SK-N-SH (cell line): ENCODE measurements at regions not wholly inside any gene's neighbourhood (a gene's known extent, or its start where the extent isn't known, plus 50 kb on each side); places are given as distances from the start of the nearest gene placed in this dataset.

Experiments used
- EP300 ChIP-seq, 2 experiments: IDR thresholded peaks; 2 replicates each; pipeline versions ENCODE4 v1.4.0 to v1.6.1; 2012; ENCODE audit warnings: borderline replicate concordance in 1 of 2, low read depth in 1 of 2, low read length in 1 of 2
- JUND ChIP-seq: IDR thresholded peaks from 2 replicates; pipeline ENCODE4 v1.4.0; 2012
- RAD21 ChIP-seq: IDR thresholded peaks from 2 replicates; pipeline ENCODE4 v1.6.1; 2012; ENCODE audit warnings: mild to moderate bottlenecking, low read length
- RFX5 ChIP-seq: IDR thresholded peaks from 2 replicates; pipeline ENCODE4 v1.6.1; 2012; ENCODE audit warnings: mild to moderate bottlenecking, improper control_type of control experiment, low read length
- TEAD4 ChIP-seq: IDR thresholded peaks from 2 replicates; pipeline ENCODE4 v1.4.0; 2012; ENCODE audit warnings: mild to moderate bottlenecking, borderline replicate concordance; ENCODE audit not compliant: insufficient read depth
- TF ChIP-seq, protein P1 (sequence below): fragments of 200-600 bp; sonication (generic); IDR thresholded peaks from 2 replicates; pipeline ENCODE4 v1.6.1; 2017; ENCODE audit warnings: antibody characterized with exemption, mild to moderate bottlenecking, moderate library complexity
- TF ChIP-seq, protein P2 (sequence below): IDR thresholded peaks from 2 replicates; pipeline ENCODE4 v1.4.0; 2012; ENCODE audit warnings: low read depth
- TF ChIP-seq, protein P3 (sequence below): IDR thresholded peaks from 2 replicates; pipeline ENCODE4; 2012

DNA sequence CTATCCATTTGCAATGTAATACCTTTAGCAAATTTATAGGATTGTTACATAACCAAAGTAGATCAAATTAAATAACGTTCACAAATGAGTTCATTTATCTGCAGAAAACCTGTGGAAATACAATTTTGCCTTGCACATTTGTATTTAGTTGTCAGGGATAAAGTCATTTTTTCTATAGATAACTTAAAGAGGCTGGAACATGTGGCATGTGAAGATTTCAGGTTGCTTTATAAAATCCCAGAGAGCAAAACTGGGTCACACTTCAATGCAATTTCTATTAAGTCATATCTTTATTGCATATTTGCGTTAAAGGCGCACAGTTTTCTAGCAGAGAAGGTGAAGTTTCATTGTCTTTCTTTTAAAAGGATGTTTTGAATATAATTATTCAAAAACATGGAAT, 342.4 kb downstream of the USP25 start:
- TF ChIP-seq, protein P1, sequence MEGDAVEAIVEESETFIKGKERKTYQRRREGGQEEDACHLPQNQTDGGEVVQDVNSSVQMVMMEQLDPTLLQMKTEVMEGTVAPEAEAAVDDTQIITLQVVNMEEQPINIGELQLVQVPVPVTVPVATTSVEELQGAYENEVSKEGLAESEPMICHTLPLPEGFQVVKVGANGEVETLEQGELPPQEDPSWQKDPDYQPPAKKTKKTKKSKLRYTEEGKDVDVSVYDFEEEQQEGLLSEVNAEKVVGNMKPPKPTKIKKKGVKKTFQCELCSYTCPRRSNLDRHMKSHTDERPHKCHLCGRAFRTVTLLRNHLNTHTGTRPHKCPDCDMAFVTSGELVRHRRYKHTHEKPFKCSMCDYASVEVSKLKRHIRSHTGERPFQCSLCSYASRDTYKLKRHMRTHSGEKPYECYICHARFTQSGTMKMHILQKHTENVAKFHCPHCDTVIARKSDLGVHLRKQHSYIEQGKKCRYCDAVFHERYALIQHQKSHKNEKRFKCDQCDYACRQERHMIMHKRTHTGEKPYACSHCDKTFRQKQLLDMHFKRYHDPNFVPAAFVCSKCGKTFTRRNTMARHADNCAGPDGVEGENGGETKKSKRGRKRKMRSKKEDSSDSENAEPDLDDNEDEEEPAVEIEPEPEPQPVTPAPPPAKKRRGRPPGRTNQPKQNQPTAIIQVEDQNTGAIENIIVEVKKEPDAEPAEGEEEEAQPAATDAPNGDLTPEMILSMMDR, result no peak
- TF ChIP-seq EP300 (IDR thresholded peaks at IDR 0.05; ENCODE audit: borderline replicate concordance in 1 of 2, low read depth in 1 of 2, low read length in 1 of 2) (no peak), TEAD4 (no peak), JUND (no peak), RFX5 (no peak), RAD21 (no peak)
- TF ChIP-seq, protein P2, sequence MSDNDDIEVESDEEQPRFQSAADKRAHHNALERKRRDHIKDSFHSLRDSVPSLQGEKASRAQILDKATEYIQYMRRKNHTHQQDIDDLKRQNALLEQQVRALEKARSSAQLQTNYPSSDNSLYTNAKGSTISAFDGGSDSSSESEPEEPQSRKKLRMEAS, result no peak
- TF ChIP-seq, protein P3, sequence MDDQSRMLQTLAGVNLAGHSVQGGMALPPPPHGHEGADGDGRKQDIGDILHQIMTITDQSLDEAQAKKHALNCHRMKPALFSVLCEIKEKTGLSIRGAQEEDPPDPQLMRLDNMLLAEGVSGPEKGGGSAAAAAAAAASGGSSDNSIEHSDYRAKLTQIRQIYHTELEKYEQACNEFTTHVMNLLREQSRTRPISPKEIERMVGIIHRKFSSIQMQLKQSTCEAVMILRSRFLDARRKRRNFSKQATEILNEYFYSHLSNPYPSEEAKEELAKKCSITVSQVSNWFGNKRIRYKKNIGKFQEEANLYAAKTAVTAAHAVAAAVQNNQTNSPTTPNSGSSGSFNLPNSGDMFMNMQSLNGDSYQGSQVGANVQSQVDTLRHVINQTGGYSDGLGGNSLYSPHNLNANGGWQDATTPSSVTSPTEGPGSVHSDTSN, result no peak
